NB4 (cell line): ENCODE measurements at regions not wholly inside any gene's neighbourhood (a gene's known extent, or its start where the extent isn't known, plus 50 kb on each side); places are given as distances from the start of the nearest gene placed in this dataset.

Experiments used
- POLR2A ChIP-seq: IDR thresholded peaks from 2 replicates; pipeline ENCODE4 v1.6.1; 2011; ENCODE audit warnings: mild to moderate bottlenecking; ENCODE audit not compliant: insufficient read length; ENCODE audit errors: extremely low read depth
- TF ChIP-seq, protein P1 (sequence below): IDR thresholded peaks from one replicate; pipeline ENCODE4 v1.5.1; 2012; ENCODE audit warnings: low read depth, low read length
- TF ChIP-seq, protein P2 (sequence below): IDR thresholded peaks from 2 replicates; pipeline ENCODE4 v1.6.1; 2011; ENCODE audit warnings: low read depth, low read length

DNA sequence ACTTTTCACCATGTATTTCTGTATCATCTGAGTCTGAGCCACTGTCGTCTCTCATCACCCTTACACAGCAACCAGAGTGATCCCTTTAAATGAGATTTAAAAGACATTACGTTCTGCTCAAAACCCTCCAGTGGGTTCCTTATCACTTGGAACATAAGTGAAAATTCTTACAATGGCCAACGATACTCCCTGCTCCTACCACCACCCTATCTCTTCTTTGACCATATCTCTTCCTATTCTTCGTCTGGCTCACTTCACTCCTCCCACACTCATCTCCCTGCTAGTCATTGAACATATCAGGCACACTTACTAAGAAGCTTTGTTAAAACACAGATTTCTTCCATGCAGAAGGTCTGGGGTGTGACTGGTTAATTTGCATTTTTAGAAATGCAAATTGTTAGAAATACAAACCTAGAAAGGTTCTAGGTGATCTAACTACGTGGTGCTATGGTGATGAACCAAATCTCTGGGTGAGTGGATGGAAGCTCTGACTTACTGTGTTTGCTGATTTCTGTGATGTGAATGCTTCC is 166.6 kb upstream of the CD180 start:
- no peak for TF ChIP-seq POLR2A
- TF ChIP-seq, protein P1, sequence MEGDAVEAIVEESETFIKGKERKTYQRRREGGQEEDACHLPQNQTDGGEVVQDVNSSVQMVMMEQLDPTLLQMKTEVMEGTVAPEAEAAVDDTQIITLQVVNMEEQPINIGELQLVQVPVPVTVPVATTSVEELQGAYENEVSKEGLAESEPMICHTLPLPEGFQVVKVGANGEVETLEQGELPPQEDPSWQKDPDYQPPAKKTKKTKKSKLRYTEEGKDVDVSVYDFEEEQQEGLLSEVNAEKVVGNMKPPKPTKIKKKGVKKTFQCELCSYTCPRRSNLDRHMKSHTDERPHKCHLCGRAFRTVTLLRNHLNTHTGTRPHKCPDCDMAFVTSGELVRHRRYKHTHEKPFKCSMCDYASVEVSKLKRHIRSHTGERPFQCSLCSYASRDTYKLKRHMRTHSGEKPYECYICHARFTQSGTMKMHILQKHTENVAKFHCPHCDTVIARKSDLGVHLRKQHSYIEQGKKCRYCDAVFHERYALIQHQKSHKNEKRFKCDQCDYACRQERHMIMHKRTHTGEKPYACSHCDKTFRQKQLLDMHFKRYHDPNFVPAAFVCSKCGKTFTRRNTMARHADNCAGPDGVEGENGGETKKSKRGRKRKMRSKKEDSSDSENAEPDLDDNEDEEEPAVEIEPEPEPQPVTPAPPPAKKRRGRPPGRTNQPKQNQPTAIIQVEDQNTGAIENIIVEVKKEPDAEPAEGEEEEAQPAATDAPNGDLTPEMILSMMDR, result no peak
- TF ChIP-seq, protein P2, sequence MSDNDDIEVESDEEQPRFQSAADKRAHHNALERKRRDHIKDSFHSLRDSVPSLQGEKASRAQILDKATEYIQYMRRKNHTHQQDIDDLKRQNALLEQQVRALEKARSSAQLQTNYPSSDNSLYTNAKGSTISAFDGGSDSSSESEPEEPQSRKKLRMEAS, result no peak
